Hepatocyte (in vitro differentiated cells): ENCODE measurements at regions not wholly inside any gene's neighbourhood (a gene's known extent, or its start where the extent isn't known, plus 50 kb on each side); places are given as distances from the start of the nearest gene placed in this dataset.

ENCODE experiments used
- CTCF ChIP-seq: fragments of 200-600 bp; sonication (generic); IDR thresholded peaks from 2 replicates; pipeline ENCODE4 v1.5.1; 2016; ENCODE audit warnings: antibody characterized with exemption, mild to moderate bottlenecking; ENCODE audit not compliant: poor library complexity
- EZH2 ChIP-seq: fragments of 200-600 bp; sonication (generic); IDR thresholded peaks from 2 replicates; pipeline ENCODE4 v1.6.1; 2016; ENCODE audit warnings: antibody characterized with exemption, mild to moderate bottlenecking, borderline replicate concordance

GRCh38 chr5:110896901-110897300 lies 158.1 kb downstream of the SLC25A46 start:
- TF ChIP-seq EZH2 (no peak), CTCF (no peak)
